GM21786 (cell line): ENCODE measurements at regions not wholly inside any gene's neighbourhood (a gene's known extent, or its start where the extent isn't known, plus 50 kb on each side); places are given as distances from the start of the nearest gene placed in this dataset.
"Not testable (repeated sequence)": the region's sequence is repeated elsewhere in the genome, so short reads cannot be mapped to it uniquely, and the experiment has no call there.

Experiments
- ATAC-seq: cut with Tn5 transposase; IDR thresholded peaks from one replicate; pipeline ENCODE4 v1.9.1; 2021; ENCODE audit not compliant: unreplicated experiment

DNA sequence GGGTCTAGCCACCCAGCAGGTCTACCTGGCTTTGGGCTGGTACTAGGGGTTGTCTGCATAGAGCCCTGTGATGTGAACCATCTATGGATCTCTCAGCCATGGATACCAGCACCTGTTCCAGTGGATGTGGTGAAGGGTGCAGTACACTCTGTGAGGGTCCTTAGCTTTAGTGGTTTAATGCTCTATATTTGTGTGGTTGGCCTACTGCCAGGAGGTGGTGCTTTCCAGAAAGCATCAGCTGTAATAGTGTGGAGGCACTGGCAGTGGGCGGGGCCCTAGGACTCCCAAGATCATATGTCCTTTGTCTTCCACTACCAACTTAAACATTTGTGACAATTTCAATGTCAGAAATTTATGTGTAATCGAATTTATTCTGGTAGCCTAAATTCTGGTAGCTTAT lies 1065.1 kb downstream of the RPIA start:
- ATAC-seq = not testable (repeated sequence)

DNA sequence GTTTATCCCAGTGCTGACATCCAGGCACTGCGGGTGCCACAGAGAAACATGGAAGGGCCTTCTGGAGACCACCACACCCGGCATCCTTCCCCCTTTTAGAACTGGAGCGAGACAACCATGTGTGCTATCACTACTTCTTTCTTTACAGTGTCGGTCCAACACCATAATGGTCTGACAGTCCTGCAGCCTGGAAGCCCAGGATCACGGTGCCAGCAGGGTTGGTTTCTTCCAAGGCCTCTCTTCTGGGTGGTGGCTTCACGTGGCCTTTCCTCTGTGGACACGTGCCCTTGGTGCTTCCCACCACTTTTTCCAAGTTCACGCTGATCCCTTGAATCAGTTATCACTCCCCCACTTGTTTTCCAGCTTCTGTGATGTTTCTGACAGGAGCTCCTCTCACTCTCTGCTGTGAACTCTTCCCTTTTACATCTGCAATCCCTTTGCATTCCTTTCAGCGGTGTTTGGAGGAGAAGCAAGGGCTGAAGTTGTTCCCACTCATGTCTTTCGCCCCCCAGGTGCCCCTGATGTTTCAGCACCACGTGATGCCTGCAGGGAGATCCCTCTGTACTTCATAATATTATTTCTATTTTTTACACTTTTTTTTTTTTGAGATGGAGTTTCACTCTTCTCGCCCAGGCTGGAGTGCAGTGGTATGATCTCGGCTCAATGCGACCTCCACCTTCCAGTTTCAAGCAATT lies 1067.0 kb downstream of the RPIA start:
- not testable (repeated sequence) for ATAC-seq

DNA sequence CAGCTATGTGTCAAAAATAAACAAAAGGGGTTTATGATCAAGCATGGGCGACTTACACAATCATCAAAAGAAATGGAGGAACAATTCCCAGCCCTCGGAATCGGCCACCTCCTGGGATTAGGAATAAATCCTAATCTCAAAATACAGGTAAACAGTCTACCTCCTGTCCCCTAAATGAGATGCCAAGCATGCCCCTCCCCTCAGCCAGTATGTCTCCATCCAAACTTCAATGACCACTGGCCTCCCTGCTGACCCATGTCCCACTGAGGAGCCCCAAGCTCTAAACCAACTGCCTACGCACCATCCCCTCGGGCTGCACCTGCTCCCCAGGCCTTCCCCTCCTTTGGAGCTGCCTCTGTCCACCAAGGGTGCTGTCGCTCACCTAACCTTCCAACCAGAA lies 1069.3 kb downstream of the RPIA start:
- not testable (repeated sequence) for ATAC-seq

DNA sequence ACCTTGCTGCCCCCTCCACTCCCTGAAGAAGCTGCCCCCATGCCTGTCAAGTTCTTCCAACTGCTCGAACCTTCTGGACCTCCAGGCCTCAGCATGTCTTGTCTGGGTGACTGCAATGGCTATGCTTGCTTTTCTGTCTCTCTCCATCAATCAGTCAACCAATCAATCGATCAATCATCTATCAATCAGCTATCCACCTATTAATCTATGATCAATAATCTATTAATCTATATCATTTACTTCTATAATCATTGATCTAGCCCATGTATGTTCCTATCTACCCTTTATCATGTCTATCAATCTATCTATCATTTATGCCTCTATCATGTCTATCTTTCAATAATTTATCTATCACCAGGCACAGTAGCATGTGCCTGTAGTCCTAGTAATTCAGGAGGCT lies 1069.7 kb downstream of the RPIA start:
- not testable (repeated sequence) for ATAC-seq

DNA sequence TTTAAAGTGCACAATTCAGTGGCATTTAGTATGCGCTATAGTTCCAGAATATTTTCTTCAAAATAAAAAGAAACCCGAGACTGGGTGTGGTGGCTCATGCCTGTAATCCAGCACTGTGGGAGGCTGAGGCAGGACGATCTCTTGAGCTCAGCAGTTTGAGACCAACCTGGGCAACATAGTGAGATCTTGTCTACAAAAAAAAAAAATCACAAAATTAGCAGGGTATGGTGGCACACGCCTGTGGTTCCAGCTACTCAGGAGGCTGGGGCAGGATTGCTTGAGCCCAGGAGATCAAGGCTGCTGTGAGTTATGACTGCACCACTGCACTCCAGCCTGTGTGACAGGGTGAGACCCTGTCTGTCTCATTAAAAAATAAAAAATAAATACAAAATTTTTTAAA lies 1070.4 kb downstream of the RPIA start:
- ATAC-seq = not testable (repeated sequence)

DNA sequence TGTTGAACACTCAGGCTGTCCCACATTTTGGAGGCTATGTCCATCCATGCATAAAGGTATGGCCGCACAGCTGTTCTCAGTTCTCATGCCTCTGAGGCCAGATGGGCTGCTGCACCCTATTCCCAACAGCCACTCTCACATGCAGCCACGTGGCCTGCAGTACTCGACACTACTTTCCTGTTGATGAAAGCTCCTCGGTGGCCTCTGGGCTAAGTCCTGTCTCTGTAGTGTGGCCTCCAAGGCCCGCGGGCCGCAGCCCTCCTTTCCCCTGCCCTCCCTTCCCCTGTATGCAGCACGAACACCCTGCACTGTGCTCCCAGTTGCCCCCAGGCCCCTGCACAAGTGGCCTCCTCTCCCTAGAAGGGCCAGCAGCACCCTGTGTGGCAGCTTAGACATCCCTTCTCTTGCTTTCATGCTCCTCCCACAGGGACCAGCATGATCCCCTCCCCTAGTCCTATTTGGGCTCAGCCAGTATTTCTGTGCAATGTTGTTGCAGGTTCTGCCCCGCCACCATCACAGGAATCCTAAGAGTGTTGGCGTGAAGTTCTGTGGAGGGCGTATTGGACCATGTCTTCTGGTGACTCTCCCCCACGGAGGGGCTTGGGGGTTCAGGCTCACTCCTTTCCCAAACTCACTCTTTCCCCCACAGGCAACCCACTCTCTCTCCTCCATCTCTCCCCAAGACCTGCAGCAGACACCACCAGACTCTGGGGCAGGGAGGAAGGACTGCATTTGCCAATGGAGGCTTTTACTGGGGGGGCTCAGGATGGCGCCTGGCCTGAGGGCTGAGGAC lies 1071.2 kb downstream of the RPIA start:
- not testable (repeated sequence) for ATAC-seq

DNA sequence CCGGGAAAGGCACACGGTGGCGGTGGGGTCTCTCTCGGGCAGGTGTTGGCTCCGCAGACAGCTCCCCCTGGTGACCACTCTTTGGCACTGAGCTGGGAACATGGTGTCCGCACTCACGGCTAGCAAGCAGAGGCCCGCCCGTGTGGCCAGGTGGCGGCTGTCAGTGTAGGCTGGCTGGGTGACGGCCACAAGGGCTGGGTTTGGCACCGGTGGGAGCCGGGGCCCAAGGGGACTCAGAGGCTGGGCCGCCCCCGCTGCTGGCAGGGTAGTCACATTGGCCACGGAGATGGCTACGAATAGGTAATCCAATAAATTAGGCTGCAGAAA lies 1071.7 kb downstream of the RPIA start:
- no peak for ATAC-seq

DNA sequence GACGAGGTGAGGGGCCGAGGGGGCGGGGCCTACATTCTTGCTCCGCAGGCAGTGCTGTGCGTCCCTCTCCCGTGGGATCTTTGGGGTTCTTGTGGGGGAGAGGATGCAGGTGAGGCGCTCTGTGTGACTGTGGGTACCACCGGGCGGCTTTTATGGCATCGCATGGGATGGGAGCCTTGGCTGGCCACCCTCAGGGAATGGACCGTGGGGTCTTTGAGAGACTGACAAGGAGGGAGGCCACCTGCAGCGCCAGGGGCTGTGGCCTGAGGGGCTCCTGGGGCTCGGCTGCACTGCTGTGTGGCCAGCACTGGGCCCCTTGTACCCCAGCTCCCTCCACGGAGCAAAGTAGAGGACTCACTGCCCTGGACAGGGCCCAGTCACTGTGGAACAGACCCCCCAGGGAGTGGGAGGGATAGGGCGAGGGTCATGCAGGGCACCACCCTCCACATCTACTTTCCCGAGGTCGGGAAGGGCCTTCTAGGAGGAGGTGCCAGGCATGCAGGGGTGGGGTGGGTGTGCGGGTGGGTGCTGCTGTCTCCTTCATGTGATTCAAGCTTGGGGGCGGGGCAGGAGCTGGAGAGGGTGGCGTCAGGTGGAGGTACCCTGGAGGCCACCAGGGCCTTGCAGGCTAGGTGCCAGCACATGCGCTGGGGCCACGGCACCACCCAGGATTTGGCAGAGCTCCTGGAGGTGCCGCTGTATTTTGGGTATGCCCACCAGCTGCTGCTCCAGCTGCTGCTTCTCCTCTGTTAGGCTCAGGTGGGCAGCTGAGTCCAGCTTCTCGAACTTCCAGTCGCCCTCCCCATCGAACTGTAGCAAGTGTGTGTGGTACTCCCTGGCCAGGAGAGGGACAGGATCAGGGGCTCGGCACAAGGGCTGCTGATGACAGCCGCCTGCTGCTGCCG lies 1072.4 kb downstream of the RPIA start:
- ATAC-seq = no peak

DNA sequence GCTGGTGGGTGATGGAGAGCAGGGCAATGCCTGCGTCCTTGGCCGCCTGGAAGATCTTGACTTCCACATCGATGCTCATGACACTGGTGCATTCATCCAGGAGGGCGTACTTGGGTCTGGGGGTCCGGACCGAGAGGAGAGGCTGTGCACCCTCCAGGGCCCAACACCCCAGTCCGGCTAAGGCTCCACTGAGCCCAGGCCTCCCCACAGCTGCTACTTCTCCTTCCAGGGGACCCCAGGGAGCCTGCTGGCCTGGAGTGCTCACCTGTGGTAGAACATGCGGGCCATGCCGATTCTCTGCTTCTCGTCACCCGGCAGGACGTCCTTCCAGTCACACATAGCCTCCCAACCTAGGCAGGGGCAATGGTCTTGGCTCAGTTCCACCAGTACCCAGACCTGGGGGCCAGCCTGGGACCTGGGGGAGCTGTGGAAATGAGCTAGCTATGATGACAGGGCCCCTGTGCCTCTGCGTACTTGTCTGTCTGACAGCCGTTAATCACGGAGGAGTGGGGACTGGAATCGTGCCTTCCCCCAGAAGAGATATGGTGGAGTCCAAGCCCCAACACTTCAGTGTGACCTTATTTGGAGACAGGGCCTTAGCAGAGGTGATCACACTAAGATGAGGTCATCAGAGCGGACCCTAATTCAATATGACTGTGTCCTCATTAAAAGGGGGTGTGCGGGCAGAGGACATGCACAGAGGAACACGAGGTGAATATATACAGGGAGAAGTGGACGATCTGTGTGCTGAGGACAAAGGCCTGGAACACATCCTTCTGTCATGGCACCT lies 1073.3 kb downstream of the RPIA start:
- not testable (repeated sequence) for ATAC-seq

DNA sequence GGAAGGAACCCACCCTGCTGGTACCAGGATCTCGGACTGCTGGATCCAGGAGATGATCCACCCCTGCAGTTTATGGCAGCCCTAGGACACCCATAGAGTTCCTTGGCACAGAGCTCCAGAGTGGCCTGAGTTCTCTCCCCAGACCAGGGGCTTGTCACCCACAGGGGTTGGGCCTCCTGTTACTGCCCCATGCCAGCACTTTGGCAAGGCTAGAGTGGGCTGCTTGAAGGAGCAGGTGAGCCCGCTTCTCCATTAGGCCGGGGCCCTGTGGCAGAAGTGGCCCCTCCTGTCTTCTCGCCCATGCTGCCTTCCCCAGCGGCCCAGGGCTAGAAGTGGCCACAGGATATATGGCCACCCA lies 1073.9 kb downstream of the RPIA start:
- not testable (repeated sequence) for ATAC-seq

DNA sequence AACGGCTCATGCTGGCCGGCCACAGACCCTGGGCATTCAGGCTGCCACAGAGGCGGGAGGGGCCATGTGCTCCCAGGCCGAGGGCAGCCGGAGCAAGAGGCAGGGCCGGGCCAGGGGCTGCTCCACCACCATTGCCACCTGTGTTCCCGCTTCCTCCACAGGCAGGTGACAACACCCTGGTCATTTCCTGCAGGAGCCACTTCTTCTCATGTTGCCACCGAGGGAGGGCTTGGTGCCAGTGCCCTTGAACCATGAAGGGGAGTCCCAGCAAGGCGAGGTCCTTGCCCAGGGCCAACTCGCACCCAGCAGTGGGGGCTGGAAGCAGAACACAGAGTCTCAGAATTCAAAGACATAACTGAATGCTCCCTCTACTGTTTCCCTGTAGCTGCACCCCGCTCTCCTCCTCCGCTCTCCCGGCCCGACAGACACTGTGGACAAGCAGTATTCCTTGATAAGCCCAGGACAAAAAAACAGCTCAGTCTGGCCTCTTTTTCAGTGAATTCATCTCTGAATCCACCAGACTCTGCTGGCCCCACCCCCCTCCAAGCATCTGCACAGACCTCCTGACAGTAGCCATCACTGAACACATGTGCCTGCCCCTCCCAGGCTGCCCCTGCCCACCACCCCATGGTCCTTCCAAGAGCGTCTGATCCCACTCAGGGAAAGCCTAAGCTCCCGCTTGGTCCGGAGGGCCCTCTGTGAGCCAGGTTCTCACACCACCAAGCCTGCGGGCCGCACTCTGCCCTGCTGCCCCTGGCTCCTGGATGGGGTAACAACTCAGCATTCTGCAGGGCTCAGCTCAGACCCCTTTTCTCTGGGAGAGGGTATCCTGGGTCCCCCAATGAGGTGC lies 1074.9 kb downstream of the RPIA start:
- ATAC-seq = not testable (repeated sequence)

DNA sequence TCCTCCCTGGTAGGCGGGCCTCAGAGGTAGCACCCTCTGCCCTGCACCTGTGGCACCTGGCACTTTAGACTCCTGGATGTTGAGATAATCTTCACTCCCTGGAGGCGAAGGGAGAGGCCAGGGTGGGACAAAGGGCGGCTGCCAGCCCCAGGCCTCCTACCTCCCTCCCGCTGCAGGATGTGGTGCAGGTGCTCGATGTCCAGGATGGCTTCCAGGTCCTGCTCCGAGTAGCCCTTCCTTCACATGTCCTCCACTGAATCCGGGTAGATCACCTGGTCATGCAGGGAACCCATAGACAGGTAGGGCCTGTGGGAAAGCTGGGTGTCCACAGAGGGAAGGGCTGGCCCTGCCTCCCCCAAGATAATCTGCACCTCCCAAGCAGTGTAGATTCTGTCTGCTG lies 1075.6 kb downstream of the RPIA start:
- ATAC-seq = not testable (repeated sequence)

DNA sequence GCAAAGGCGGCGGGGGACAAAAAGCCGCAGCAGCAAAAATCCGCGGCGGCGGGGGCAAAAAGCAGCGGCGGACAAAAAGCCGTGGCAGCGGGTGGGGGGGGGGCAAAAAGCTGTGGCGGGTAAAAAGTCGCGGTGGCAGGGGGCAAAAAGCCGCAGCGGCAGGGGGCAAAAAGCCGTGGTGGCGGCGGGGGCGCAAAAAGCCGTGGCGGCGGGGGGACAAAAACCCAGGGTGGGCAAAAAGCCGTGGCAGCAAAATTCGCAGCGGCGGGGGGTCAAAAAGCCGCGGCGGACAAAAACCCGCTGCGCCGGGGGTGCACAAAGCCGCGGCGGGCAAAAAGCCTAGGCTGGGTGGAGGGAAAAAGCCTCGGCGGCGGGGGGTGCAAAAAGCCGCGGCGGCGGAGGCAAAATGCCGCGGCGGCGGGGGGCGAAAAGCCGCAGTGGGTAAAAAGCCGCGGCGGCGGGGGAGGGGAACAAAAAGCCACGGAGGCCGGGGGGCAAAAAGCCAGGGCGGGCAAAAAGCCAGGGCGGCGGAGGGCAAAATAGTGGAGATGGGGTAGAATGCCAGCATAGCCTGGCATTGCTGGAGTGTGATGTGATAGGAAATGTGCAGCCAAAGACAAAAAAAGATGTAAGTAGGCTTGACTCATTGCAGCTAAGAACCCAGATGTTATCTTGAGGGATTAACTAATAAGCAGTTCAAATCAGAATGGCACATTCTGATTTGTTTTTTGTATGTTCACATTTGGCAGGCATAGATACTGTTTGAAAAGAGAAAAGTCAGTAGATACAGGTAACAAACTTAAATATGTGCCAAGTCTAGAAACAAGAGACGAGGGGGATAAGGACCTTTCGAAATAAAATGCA lies 1076.3 kb downstream of the RPIA start:
- no peak for ATAC-seq

DNA sequence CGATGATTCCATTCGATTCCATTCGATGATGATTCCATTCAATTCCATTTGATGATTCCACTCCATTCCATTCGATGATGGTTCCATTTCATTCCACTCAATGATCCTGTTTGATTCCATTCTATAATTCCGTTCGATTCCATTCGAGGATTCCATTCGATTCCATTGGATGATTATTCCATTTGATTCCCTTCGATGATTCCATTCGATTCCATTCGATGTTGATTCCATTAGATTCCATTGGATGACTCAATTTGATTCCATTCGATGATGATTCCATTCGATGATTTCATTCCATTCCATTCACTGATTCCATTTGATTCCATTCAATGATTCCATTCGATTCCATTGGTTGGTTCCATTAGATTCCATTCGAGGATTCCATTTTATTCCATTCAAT lies 1084.4 kb downstream of the RPIA start:
- ATAC-seq = no peak

DNA sequence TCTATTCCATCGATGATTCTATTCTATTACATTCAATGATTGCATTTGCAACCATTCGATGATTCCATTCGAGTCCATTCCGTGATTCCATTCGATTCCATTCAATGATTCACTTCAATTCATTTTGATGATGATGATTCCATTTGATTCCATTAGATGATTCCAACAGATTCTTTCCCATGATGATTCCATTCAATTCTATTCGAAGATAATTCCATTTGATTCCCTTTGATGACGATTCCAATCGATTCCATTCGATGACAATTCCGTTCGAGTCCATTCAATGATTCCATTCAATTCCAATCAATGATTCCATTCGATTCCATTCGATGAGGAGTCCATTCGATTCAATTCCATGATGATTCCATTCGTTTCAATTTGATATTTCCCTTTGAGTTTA lies 1088.8 kb downstream of the RPIA start:
- ATAC-seq = no peak

DNA sequence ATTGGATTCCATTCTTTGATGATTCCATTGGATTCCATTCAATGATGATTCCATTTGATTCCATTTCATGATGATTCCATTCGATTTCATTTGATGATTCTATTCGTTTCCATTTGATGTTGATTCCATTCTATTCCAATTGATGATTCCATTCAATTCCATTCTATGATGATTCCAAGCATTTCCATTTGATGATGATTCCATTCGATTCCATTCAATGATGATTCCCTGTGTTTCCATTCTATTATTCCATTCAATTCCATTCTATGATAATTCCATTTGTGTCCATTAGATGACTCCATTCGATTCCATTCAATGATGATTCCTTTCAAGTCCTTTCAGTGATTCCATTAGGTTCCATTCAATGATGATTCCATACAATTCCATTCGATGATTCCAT lies 1090.5 kb downstream of the RPIA start:
- ATAC-seq = no peak

DNA sequence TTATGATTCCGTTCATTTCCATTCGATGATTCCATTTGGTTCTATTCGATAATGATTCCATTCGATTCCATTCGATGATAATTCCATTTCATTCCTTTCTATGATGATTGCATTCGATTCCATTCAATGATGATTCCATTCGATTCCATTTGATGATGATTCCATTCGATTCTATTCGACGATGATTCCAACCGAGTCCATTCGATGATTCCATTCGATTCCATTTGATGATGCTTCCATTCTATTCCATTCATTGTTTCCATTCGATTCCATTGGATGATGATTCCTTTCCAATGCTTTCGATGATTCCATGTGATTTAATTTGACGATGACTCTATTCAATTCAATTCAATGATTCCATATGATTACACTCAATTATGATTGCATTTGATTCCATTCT lies 1093.5 kb downstream of the RPIA start:
- no peak for ATAC-seq

DNA sequence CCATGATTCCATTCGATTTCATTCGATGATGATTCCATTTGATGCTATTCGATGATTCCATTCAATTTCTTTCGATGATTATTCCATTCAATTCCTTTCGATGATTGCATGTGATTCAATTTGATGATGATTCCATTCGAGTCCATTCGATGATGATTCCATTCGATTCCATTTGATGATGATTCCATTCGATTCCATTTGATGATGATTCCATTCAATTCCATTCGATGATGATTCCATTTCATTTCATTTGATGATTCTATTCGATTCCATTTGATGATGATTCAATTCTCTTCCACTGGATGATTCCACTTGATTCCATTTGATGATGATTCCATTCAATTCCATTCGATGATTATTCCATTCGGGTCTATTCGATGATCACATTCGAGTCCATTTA lies 1094.1 kb downstream of the RPIA start:
- ATAC-seq = not testable (repeated sequence)

DNA sequence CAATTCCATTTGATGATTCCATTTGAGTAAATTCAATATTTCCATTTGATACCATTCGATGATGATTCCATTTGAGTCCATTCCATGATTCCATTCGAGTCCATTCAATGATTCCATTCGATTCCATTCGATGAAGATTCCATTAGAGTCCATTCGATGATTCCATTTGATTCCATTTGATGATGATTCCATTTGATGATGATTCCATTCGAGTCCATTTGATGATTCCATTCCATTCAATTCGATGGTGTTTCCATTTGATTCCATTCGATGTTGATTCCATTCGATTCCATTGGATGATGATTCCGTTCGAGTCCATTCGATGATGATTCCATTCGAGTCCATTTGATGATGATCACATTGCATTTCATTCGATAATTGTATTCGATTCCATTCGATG lies 1095.2 kb downstream of the RPIA start:
- not testable (repeated sequence) for ATAC-seq
